Endothelial cell of umbilical vein (primary cell): ENCODE measurements at regions not wholly inside any gene's neighbourhood (a gene's known extent, or its start where the extent isn't known, plus 50 kb on each side); places are given as distances from the start of the nearest gene placed in this dataset.
"Not testable (repeated sequence)": the region's sequence is repeated elsewhere in the genome, so short reads cannot be mapped to it uniquely, and the experiment has no call there.

ENCODE experiments used
- BruUV-seq: library from RNA; stranded (reverse); fragments of 400-500 nt; replicated peaks from 2 replicates; lab custom pipeline; 2021; lab: Mats Ljungman, UMichigan
- CTCF ChIA-PET: fragments of 300-600, 350-600 bp; sonication (Branson Sonifier 250); formaldehyde crosslinking; loops from one replicate; lab custom pipeline; 2021; ENCODE audit warnings: antibody characterized with exemption, inconsistent platforms; lab: Charles Lee
- POLR2A ChIA-PET: fragments of 300-600, 350-600 bp; sonication (Branson Sonifier 250); formaldehyde crosslinking; loops from one replicate; lab custom pipeline; 2021; ENCODE audit warnings: antibody characterized with exemption, inconsistent platforms; lab: Charles Lee
- DNase-seq: peaks from one replicate; pipeline ENCODE4 v3.0.0-alpha.2; 2011; ENCODE audit warnings: low read depth, low spot score
- FAIRE-seq: peaks from 2 replicates; lab custom pipeline; 2011; peaks lifted over from hg19 to GRCh38; lab: Jason Lieb, UNC
- H2AFZ ChIP-seq: 2 replicates; pipeline ENCODE4 v1.6.0; 2012; ENCODE audit warnings: low read depth, low read length, control low read depth, inconsistent platforms
- H3K27ac ChIP-seq: 2 replicates; pipeline ENCODE4 v1.5.1; 2011; ENCODE audit warnings: low read depth, mild to moderate bottlenecking, control low read depth, low read length, moderate library complexity; ENCODE audit not compliant: insufficient read depth
- H3K27me3 ChIP-seq, 2 experiments: 2 replicates each; pipeline versions ENCODE4 v1.6.0 to v1.6.1; 2011; ENCODE audit warnings: low read length in 2 of 2, mixed read lengths in 1 of 2; ENCODE audit not compliant: control insufficient read depth in 2 of 2, insufficient read depth in 2 of 2
- H3K36me3 ChIP-seq, 2 experiments: 2 replicates in 1 of 2; 3 replicates in 1 of 2; pipeline ENCODE4 v1.5.1; 2011; ENCODE audit warnings: low read length in 2 of 2, mild to moderate bottlenecking in 1 of 2, moderate library complexity in 1 of 2; ENCODE audit not compliant: control insufficient read depth in 2 of 2, insufficient read depth in 2 of 2; ENCODE audit errors: extremely low read depth in 1 of 2
- H3K4me1 ChIP-seq: 3 replicates; pipeline ENCODE4 v1.5.1; 2011; ENCODE audit warnings: mild to moderate bottlenecking, low read length; ENCODE audit not compliant: control insufficient read depth, insufficient read depth; ENCODE audit errors: extremely low read depth
- H3K4me2 ChIP-seq: 2 replicates; pipeline ENCODE4 v1.6.1; 2011; ENCODE audit warnings: low read length, control low read depth, mixed read lengths; ENCODE audit not compliant: insufficient read depth
- H3K4me3 ChIP-seq, 3 experiments: fragments of 200-600 bp in 1 of 3; sonication (generic), shearing (Covaris generic) in 1 of 3; replicated peaks in 1 of 3; 2 replicates each; pipeline ENCODE4 v1.5.1; 2011 to 2016; ENCODE audit warnings: control low read depth in 3 of 3, low read length in 3 of 3, mild to moderate bottlenecking in 2 of 3, inconsistent platforms in 1 of 3, low read depth in 1 of 3, moderate library complexity in 1 of 3; ENCODE audit not compliant: insufficient read depth in 1 of 3
- H3K79me2 ChIP-seq: 2 replicates; pipeline ENCODE4 v1.6.0; 2012; ENCODE audit warnings: low read length, inconsistent platforms; ENCODE audit not compliant: control insufficient read depth, insufficient read depth
- H3K9ac ChIP-seq: replicated peaks from 2 replicates; pipeline ENCODE3; 2011; ENCODE audit warnings: low read length, control low read depth; ENCODE audit not compliant: insufficient read depth; ENCODE audit errors: extremely low read depth
- H3K9me1 ChIP-seq: replicated peaks from 3 replicates; pipeline ENCODE4 v1.6.0; 2011; ENCODE audit warnings: mild to moderate bottlenecking, low read length; ENCODE audit not compliant: control insufficient read depth, insufficient read depth; ENCODE audit errors: extremely low read depth
- H3K9me3 ChIP-seq: replicated peaks from 2 replicates; pipeline ENCODE4 v1.5.1; 2012; ENCODE audit warnings: low read length, inconsistent platforms; ENCODE audit not compliant: control insufficient read depth, insufficient read depth
- H4K20me1 ChIP-seq: replicated peaks from 2 replicates; pipeline ENCODE3; 2011; ENCODE audit warnings: mild to moderate bottlenecking, low read length; ENCODE audit not compliant: control insufficient read depth, insufficient read depth; ENCODE audit errors: extremely low read depth
- EZH2 ChIP-seq: IDR thresholded peaks from 2 replicates; pipeline ENCODE4 v1.6.1; 2012; ENCODE audit warnings: borderline replicate concordance, low read depth, mild to moderate bottlenecking, moderate library complexity, low read length, inconsistent platforms; ENCODE audit not compliant: severe bottlenecking
- FOS ChIP-seq: IDR thresholded peaks from 2 replicates; pipeline ENCODE4 v1.6.1; 2011; ENCODE audit warnings: mild to moderate bottlenecking, low read length, moderate library complexity, borderline replicate concordance; ENCODE audit not compliant: insufficient read depth
- GATA2 ChIP-seq: IDR thresholded peaks from 2 replicates; pipeline ENCODE4 v1.7.0; 2011; ENCODE audit warnings: low read depth, mild to moderate bottlenecking, moderate library complexity, mixed read lengths, low read length; ENCODE audit not compliant: insufficient read length, insufficient read depth
- JUN ChIP-seq: IDR thresholded peaks from 2 replicates; pipeline ENCODE4 v1.6.1; 2011; ENCODE audit warnings: borderline replicate concordance, low read depth; ENCODE audit not compliant: insufficient read length, insufficient read depth
- MYC ChIP-seq: IDR thresholded peaks from one replicate; pipeline ENCODE4 v1.6.1; 2011; ENCODE audit warnings: mild to moderate bottlenecking, low read depth, low read length
- POLR2A ChIP-seq: IDR thresholded peaks from 2 replicates; pipeline ENCODE4 v1.6.1; 2012; ENCODE audit warnings: low read depth, mild to moderate bottlenecking, control low read depth, low read length
- POLR2AphosphoS5 ChIP-seq: IDR thresholded peaks from 2 replicates; pipeline ENCODE4 v1.6.1; 2012; ENCODE audit warnings: low read depth, mild to moderate bottlenecking, control low read depth, low read length, moderate library complexity; ENCODE audit not compliant: insufficient read depth
- dilution Hi-C: fragments of 300-500 bp; cut with MboI; formaldehyde crosslinking; loops from one replicate; pipeline ENCODE4 v1.15.0; 2019; ENCODE audit warnings: low sequenced_read_pairs; ENCODE audit not compliant: extremely low pct_ligation_motif_present
- intact Hi-C: fragments of 100-400 bp; cut with micrococcal nuclease; formaldehyde crosslinking; loops from one replicate; pipeline ENCODE4 v1.10.0; 2022
- TF ChIP-seq, protein P1 (sequence below), 2 donors: IDR thresholded peaks; 1 replicate in 1 of 2; 2 replicates in 1 of 2; pipeline ENCODE4 v1.5.1; 2011; ENCODE audit warnings: low read length in 2 of 2, mild to moderate bottlenecking in 2 of 2, moderate library complexity in 2 of 2, control low read depth in 1 of 2, inconsistent platforms in 1 of 2, low read depth in 1 of 2; ENCODE audit not compliant: insufficient read depth in 1 of 2; ENCODE audit errors: extremely low read depth in 1 of 2
- TF ChIP-seq, protein P2 (sequence below): IDR thresholded peaks from 2 replicates; pipeline ENCODE4 v1.6.1; 2011; ENCODE audit not compliant: insufficient read depth, insufficient read length

DNA sequence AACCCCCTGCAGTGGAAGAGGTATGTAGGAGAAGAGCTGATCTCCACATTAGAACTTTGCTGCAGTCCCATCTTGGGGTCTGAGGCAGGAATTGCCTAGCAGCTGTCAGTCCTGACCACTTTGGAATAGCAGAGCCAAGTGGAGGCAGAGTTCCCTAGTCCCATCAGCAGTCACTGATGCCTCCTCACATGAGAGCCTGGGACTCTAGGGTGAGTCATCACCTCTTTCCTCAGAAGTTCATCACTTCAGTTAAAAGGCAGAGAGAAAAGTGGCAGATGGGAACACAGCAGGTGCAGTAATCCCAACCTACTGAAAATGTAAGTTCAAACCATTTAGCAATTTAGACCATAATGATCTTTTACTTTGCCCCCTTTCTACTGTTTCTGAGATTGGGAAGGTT, 73.9 kb upstream of the MED14 start:
- Histone ChIP-seq H3K27ac (no peak overlapping the region), H3K9ac (no peak overlapping the region), H3K4me1 (no peaks in the 10 kb centered on the region), H3K79me2 (no peaks in the 10 kb centered on the region), H3K9me1 (no peaks in the 10 kb centered on the region), H2AFZ (no peak overlapping the region), H3K27me3 (no peaks in the 10 kb centered on the region), H4K20me1 (no peaks in the 10 kb centered on the region), H3K4me3 (no peak overlapping the region), H3K4me2 (no peak overlapping the region), H3K9me3 (no peaks in the 10 kb centered on the region), H3K36me3 (no peaks in the 10 kb centered on the region)
- DNase-seq (no peak), FAIRE-seq (no peak)
- no peak for TF ChIP-seq POLR2AphosphoS5
- TF ChIP-seq POLR2A: no peak
- no peak for TF ChIP-seq EZH2
- TF ChIP-seq FOS: peak; percentile 12
- peak; percentile 17 for TF ChIP-seq JUN
- TF ChIP-seq, protein P1, sequence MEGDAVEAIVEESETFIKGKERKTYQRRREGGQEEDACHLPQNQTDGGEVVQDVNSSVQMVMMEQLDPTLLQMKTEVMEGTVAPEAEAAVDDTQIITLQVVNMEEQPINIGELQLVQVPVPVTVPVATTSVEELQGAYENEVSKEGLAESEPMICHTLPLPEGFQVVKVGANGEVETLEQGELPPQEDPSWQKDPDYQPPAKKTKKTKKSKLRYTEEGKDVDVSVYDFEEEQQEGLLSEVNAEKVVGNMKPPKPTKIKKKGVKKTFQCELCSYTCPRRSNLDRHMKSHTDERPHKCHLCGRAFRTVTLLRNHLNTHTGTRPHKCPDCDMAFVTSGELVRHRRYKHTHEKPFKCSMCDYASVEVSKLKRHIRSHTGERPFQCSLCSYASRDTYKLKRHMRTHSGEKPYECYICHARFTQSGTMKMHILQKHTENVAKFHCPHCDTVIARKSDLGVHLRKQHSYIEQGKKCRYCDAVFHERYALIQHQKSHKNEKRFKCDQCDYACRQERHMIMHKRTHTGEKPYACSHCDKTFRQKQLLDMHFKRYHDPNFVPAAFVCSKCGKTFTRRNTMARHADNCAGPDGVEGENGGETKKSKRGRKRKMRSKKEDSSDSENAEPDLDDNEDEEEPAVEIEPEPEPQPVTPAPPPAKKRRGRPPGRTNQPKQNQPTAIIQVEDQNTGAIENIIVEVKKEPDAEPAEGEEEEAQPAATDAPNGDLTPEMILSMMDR (IDR thresholded peaks at IDR 0.05; ENCODE audit: extremely low read depth in 1 of 2, insufficient read depth in 1 of 2, low read depth in 1 of 2, low read length in 2 of 2): no peak
- TF ChIP-seq, protein P2, sequence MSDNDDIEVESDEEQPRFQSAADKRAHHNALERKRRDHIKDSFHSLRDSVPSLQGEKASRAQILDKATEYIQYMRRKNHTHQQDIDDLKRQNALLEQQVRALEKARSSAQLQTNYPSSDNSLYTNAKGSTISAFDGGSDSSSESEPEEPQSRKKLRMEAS: no peak
- no peak for TF ChIP-seq MYC
- TF ChIP-seq GATA2: no peak
- POLR2A ChIA-PET: no interaction called here
- dilution Hi-C loops: no loop called here
- intact Hi-C loops: no loop called here
- BruUV-seq: no TSS peak
- CTCF ChIA-PET: no interaction called here

DNA sequence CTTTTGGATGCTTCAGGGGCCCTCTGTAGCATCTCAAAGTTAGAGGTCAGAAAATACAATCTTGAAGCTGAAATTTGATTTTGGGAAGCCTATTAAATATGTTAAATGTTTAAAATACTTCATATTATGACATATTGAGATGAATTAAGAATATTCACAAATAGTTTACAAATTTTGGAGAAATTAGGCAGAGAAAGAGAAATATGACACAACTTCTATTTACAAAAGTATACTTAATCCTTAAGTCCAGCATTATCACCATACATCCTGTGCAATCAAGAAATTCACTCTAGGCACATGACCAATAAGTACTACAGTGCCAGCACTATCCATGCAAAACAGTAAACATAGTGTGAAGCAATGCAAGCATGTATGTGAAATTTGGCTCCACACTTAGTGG, 79.7 kb upstream of the MED14 start:
- H3K9me1 ChIP-seq, CTCF ChIA-PET, POLR2A ChIA-PET, intact Hi-C loops, H4K20me1 ChIP-seq, H3K4me2 ChIP-seq, H3K4me1 ChIP-seq, H3K27ac ChIP-seq, FAIRE-seq, dilution Hi-C loops, H3K27me3 ChIP-seq, DNase-seq, H3K9me3 ChIP-seq, H3K79me2 ChIP-seq, BruUV-seq, H2AFZ ChIP-seq, H3K36me3 ChIP-seq, H3K9ac ChIP-seq, H3K4me3 ChIP-seq: not testable (repeated sequence)
